Hindlimb muscle (tissue), 1 donor: ENCODE measurements at regions not wholly inside any gene's neighbourhood (a gene's known extent, or its start where the extent isn't known, plus 50 kb on each side); places are given as distances from the start of the nearest gene placed in this dataset.

Experiments
- DNase-seq: peaks from one replicate; pipeline ENCODE4 v3.0.0-alpha.2; 2013

DNA sequence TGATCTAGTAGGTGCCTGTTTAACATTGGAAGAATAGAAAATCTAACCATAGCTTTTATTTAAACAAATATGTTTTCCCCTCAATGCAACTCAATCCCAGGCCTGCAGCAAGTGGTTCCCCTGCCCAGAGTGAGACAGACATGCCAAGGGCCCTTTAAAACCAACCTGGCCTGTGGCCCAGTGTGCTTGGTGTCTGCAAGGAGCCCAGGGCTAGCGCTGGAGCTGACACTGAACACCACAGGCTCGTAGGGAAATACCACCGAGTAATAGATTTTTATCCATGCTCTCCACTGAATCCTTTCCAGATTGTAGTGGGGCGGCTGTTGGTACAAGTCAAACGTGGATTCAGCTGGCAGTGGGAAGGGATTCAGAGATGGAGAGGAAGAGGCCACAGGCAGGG is 95.6 kb upstream of the NRXN3 start:
- no peak for DNase-seq

GRCh38 chr14:78075033-78075432 is 95.1 kb upstream of the NRXN3 start:
- no peak for DNase-seq

DNA sequence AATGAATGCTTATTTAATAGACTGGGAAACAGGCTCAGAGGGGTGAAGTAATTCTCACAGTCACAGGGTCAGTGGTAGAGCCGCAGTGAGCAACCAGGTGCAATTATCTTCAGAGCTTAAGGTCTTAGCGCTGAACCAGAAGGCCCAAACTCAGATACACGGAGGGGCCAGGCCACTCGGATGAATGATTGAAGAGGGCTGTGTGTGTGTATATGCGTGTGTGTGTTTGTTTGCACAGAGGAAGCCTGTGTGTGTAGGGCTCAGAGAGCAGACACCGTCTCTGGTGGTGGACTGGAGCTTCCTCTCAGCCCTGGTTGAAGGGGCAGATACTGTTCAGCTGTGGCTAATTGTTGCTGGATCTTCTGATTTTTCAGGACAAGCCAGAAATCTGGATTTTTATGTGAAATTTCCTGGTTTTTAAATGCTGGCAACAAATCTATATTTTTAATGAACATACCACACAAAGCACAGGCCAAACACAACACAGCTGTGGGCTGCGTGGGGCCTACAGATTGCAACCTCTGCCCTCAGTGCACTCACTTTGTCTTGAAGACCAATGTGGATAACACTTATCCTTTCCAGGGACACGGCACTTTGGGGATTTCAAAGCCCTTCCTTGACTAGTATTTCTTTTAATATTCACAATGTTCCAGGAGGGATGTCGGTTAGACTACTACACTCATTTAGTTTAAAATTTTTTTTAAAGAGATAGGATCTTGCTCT is 94.5 kb upstream of the NRXN3 start:
- no peak for DNase-seq

DNA sequence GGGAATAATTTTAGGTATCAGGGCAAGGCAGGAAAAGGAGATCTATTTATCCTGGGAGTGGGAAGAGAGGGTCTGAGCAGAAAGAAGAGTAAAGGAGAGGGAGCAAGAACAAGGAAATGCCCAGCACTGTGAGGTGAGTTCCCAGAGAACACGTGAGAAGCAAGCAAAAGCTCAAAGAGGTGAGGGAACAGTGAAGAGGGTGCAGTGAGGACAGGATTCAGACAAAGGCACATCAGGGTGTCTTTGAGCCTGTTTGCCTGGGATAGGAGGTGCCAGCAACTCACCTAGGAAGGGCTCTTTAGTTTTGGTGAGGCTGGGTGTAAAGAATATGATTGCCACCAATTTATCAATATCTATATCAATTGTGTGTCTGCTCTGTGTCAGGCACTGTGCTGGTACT is 88.9 kb upstream of the NRXN3 start:
- no peak for DNase-seq

GRCh38 chr14:78083837-78084236 is 86.3 kb upstream of the NRXN3 start:
- DNase-seq: no peak

DNA sequence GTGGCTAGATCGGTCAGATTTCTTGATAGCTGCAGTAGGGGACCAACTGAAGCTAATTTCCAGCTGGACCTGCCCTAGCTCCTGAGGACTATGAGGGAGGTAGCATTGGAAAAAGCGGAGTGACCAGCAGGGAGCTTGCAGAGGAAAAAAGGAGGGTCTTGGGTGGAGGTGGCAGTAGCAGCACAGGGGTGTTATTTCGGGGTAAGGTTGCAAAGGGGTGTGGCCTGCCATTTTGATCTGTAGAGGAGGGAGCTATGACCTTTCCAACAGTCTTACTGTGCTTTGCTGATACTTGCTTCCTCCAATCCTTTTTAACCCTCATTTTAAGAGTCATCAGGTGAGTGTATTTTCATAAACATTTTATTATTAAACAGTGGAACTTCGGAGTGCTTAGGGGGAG is 83.8 kb upstream of the NRXN3 start:
- DNase-seq: no peak

DNA sequence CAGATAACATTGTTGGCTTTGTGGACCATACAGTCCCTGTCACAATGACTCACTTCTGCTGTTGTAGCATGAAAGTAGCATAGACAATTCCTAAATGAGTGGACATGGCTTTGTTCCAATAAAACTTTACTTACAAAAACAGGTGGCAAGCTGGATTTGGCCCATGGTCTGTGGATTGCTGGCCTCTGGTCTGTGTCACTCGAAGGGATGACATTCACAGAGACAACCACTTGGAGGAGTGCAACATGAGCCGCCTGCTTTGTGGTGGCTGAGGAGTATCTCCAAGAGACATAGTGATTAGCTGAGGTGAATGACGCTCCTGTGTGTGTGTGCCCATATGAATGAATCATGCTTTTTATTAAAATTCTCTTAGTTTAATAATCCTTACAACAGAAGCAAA is 81.3 kb upstream of the NRXN3 start:
- DNase-seq: no peak

DNA sequence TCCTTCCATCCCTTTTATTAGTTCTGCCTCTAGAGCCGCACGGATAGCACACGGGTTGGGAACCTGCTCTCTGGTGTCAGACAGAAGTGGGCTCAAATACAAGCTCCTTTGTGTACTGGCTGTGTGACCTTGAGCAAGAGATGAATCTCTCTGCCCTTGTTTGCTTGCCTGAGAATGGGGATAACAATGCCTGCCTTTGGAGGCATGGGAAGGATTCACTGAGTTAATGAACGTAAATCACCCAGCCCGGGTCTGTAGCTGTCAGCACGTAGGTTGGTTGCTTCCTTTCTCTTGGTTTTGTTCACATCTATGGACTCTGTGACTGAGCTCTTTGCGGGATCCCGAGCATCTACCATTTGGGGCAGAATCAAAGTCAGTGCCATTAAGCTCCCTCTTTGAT is 79.3 kb upstream of the NRXN3 start:
- DNase-seq: no peak

DNA sequence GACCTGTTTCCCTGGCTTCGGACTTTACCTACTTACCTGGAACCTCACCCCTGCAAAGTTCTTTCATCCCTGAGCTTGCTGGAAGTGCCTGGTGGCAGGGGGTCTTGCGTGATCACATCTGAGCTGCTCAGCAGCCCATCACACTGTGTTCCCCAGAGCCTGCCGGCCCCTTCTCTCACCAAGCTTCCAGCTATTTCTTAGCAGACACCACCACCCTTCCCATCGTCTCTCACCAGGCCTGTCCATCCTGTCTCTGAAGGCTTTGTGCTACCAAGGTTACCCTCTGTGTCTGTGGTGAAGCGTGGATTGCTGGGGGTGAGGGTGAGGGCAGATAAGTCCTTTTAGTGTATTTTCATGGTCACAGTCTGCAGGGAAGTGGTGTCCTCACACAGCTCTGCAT is 78.8 kb upstream of the NRXN3 start:
- DNase-seq: no peak

DNA sequence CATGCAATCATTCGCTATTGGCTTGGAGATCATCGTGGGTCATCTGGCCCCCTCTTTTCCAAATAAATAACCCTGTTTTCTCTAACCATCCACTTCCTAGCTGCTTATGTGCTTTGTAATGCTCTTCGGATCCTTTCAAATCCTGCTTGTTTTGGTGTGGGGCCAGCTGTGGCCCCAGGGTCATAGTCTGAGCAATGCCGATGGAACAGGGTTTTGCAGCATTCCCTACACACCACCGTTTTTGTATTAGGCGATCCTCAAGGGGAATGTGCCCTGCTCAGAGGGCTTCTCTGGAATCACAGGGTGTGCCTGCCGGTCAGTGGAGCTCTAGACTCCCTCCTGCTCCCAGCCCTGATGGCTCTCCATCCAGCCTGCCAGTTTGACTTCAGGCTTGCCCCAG is 78.1 kb upstream of the NRXN3 start:
- no peak for DNase-seq

- no peak for DNase-seq
These were observed 66.9 kb upstream of the NRXN3 start for GRCh38 chr14:78103271-78103670.

DNA sequence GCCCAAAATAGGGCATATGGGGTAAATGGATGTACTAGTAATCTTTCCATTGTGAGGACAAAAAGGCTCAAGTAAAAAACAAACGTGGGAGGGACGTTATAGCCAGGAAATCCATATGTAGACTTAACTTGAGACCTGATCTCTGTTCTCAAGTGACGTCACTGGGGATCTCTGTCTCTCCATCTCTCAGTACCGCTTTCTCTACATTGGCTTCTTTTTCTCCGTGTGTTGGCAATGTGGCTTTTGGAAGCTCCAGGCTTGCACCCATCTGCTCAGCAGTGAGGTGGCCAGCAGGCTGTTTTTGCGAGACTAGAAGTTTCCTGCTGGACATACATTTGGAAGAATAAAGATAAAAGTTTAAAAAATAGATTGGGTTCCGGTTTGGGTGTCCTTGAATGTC is 66.0 kb upstream of the NRXN3 start:
- no peak for DNase-seq

GRCh38 chr14:78104655-78105054 is 65.5 kb upstream of the NRXN3 start:
- no peak for DNase-seq

GRCh38 chr14:78106381-78106780 is 63.8 kb upstream of the NRXN3 start:
- no peak for DNase-seq

DNA sequence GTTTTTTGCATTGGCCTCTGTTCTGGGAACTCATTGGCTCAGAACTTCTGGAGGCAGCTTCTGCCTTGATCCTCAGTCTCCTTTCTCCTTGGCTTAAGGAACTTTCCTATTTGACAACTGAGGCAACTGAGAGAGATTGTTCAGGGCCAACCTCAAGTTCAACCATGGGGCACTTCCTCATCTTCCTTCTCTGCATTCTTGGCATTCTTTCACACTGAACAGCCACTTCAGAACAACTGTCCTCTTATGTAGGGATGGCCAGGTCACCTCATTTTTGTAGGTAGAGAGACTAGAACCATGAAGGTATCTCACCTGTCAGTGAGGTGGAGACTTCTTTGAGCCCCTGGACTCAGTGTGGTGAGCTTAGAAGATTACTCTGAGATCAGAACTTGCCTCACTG is 63.0 kb upstream of the NRXN3 start:
- no peak for DNase-seq

DNA sequence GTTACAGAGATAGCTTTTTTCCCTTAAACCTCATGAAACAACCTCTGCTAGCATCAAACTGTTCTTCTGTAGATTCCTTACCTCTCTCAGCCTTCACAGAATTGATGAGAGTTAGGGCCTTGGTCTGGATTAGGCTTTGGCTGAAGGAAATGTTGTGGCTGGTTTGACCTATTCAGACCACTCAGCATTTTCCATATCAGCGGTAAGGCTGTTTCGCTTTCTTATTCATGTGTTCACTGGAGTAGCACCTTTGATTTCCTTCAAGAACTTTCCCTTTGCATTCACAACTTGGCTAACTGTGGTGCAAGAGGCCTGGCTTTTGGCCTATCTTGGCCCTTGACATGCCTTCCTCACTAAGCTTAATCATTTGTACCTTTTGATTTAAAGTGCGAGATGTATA is 50.7 kb upstream of the NRXN3 start:
- no peak for DNase-seq
